Keratinocyte (primary cell): ENCODE measurements at regions not wholly inside any gene's neighbourhood (a gene's known extent, or its start where the extent isn't known, plus 50 kb on each side); places are given as distances from the start of the nearest gene placed in this dataset.

ENCODE experiments used
- DNase-seq: peaks from one replicate; pipeline ENCODE4 v3.0.0-alpha.2; 2011; ENCODE audit warnings: low read depth, missing footprints, low spot score
- FAIRE-seq: peaks from 2 replicates; lab custom pipeline; 2011; peaks lifted over from hg19 to GRCh38; lab: Jason Lieb, UNC
- H2AFZ ChIP-seq: 2 replicates; pipeline ENCODE4 v1.6.0; 2012; ENCODE audit warnings: low read length, control low read depth, inconsistent platforms; ENCODE audit not compliant: control insufficient read depth
- H3K27ac ChIP-seq: 2 replicates; pipeline ENCODE4 v1.5.1; 2011; ENCODE audit warnings: low read length; ENCODE audit not compliant: control insufficient read depth, insufficient read depth
- H3K27me3 ChIP-seq: 3 replicates; pipeline ENCODE4 v1.6.0; 2011; ENCODE audit warnings: low read length; ENCODE audit not compliant: control insufficient read depth, insufficient read depth; ENCODE audit errors: extremely low read depth
- H3K36me3 ChIP-seq, 2 experiments: 2 replicates in 1 of 2; 3 replicates in 1 of 2; pipeline ENCODE4 v1.5.1; 2011; ENCODE audit warnings: low read length in 2 of 2, mild to moderate bottlenecking in 1 of 2; ENCODE audit not compliant: control insufficient read depth in 2 of 2, insufficient read depth in 2 of 2; ENCODE audit errors: extremely low read depth in 1 of 2
- H3K4me1 ChIP-seq: 3 replicates; pipeline ENCODE4 v1.5.1; 2011; ENCODE audit warnings: low read length; ENCODE audit not compliant: control insufficient read depth, insufficient read depth; ENCODE audit errors: extremely low read depth
- H3K4me2 ChIP-seq: 3 replicates; pipeline ENCODE4 v1.6.0; 2011; ENCODE audit warnings: low read depth, low read length; ENCODE audit not compliant: control insufficient read depth, insufficient read depth; ENCODE audit errors: extremely low read depth
- H3K4me3 ChIP-seq, 3 experiments: fragments of 200-600 bp in 1 of 3; sonication (generic) in 1 of 3; 2 replicates in 2 of 3; 3 replicates in 1 of 3; pipeline ENCODE4 v1.5.1; 2011 to 2016; ENCODE audit warnings: low read length in 3 of 3, mild to moderate bottlenecking in 3 of 3, control low read depth in 2 of 3, inconsistent platforms in 1 of 3, low read depth in 1 of 3, mixed read lengths in 1 of 3, mixed run types in 1 of 3, moderate library complexity in 1 of 3; ENCODE audit not compliant: control insufficient read depth in 2 of 3, insufficient read depth in 2 of 3; ENCODE audit errors: extremely low read depth in 1 of 3
- H3K79me2 ChIP-seq: 2 replicates; pipeline ENCODE4 v1.6.0; 2012; ENCODE audit warnings: low read length; ENCODE audit not compliant: control insufficient read depth, insufficient read depth
- H3K9ac ChIP-seq: 3 replicates; pipeline ENCODE4 v1.6.0; 2011; ENCODE audit warnings: low read length; ENCODE audit not compliant: control insufficient read depth, insufficient read depth; ENCODE audit errors: extremely low read depth
- H3K9me1 ChIP-seq: 3 replicates; pipeline ENCODE4 v1.6.0; 2011; ENCODE audit warnings: low read length; ENCODE audit not compliant: control insufficient read depth, insufficient read depth; ENCODE audit errors: extremely low read depth
- H3K9me3 ChIP-seq: 2 replicates; pipeline ENCODE4 v1.5.1; 2012; ENCODE audit warnings: low read depth, low read length; ENCODE audit not compliant: control insufficient read depth
- H4K20me1 ChIP-seq: 3 replicates; pipeline ENCODE4 v1.6.0; 2011; ENCODE audit warnings: low read length; ENCODE audit not compliant: control insufficient read depth, insufficient read depth; ENCODE audit errors: extremely low read depth
- EZH2 ChIP-seq: IDR thresholded peaks from one replicate; pipeline ENCODE4 v1.6.1; 2012; ENCODE audit warnings: inconsistent platforms, mild to moderate bottlenecking, low read length, moderate library complexity
- dilution Hi-C: fragments of 300-500 bp; cut with MboI; formaldehyde crosslinking; loops from one replicate; pipeline ENCODE4 v1.7.0; 2020; ENCODE audit warnings: low sequenced_read_pairs; ENCODE audit not compliant: extremely low pct_ligation_motif_present
- TF ChIP-seq, protein P1 (sequence below), 3 experiments: IDR thresholded peaks in 1 of 3; conservative IDR thresholded peaks in 1 of 3; optimal IDR thresholded peaks in 1 of 3; 2 replicates in 2 of 3; 3 replicates in 1 of 3; pipeline versions ENCODE3 to v1.5.1; 2011; ENCODE audit warnings: low read length in 3 of 3, mild to moderate bottlenecking in 3 of 3, moderate library complexity in 2 of 3, control low read depth in 1 of 3, inconsistent platforms in 1 of 3; ENCODE audit not compliant: insufficient read depth in 2 of 3; ENCODE audit errors: extremely low read depth in 1 of 3

DNA sequence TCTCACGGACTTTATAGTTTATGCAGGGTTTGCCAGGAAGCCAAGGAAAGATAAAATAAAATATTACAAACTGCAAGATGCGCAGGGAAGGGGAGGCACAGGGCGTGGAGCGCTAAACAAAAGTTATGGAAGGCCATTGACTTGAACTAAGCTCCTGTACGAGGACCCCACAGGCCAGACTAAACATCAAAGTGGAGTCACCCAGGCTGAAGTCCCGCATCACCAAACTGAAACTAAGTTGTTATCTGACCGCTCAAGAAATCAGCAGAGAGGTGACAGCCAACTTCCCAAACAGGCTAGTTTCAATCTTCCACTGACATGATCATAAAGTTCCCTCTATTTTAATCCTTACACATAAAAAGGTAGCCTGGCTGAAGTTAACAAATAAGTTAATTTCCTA lies 90.5 kb upstream of the YWHAQ start:
- no peak overlapping the region for H2AFZ ChIP-seq
- no peaks in the 10 kb centered on the region for H3K79me2 ChIP-seq
- H3K9me3 ChIP-seq: no peaks in the 10 kb centered on the region
- no peaks in the 10 kb centered on the region for H3K27me3 ChIP-seq
- dilution Hi-C loops: no loop called here
- no peak overlapping the region for H3K4me2 ChIP-seq
- H3K27ac ChIP-seq: no peak overlapping the region
- no peaks in the 10 kb centered on the region for H3K36me3 ChIP-seq
- no peak for TF ChIP-seq EZH2
- TF ChIP-seq, protein P1, sequence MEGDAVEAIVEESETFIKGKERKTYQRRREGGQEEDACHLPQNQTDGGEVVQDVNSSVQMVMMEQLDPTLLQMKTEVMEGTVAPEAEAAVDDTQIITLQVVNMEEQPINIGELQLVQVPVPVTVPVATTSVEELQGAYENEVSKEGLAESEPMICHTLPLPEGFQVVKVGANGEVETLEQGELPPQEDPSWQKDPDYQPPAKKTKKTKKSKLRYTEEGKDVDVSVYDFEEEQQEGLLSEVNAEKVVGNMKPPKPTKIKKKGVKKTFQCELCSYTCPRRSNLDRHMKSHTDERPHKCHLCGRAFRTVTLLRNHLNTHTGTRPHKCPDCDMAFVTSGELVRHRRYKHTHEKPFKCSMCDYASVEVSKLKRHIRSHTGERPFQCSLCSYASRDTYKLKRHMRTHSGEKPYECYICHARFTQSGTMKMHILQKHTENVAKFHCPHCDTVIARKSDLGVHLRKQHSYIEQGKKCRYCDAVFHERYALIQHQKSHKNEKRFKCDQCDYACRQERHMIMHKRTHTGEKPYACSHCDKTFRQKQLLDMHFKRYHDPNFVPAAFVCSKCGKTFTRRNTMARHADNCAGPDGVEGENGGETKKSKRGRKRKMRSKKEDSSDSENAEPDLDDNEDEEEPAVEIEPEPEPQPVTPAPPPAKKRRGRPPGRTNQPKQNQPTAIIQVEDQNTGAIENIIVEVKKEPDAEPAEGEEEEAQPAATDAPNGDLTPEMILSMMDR (optimal IDR thresholded peaks at IDR 0.05 in 1 of 3, IDR thresholded peaks at IDR 0.05 in 1 of 3, conservative IDR thresholded peaks at IDR 0.05 in 1 of 3; ENCODE audit: extremely low read depth in 1 of 3, insufficient read depth in 2 of 3, low read length in 3 of 3): no peak
- no peaks in the 10 kb centered on the region for H3K9me1 ChIP-seq
- no peaks in the 10 kb centered on the region for H3K4me1 ChIP-seq
- DNase-seq (no peak), FAIRE-seq (no peak)
- H4K20me1 ChIP-seq: no peaks in the 10 kb centered on the region
- no peak overlapping the region for H3K4me3 ChIP-seq
- no peak overlapping the region for H3K9ac ChIP-seq

GRCh38 chr2:9722451-9722850 lies 91.7 kb upstream of the YWHAQ start:
- no peak overlapping the region for H2AFZ ChIP-seq
- no peaks in the 10 kb centered on the region for H3K9me3 ChIP-seq
- TF ChIP-seq, protein P1 (optimal IDR thresholded peaks at IDR 0.05 in 1 of 3, IDR thresholded peaks at IDR 0.05 in 1 of 3, conservative IDR thresholded peaks at IDR 0.05 in 1 of 3; ENCODE audit: extremely low read depth in 1 of 3, insufficient read depth in 2 of 3, low read length in 3 of 3): no peak
- TF ChIP-seq EZH2: no peak
- no peaks in the 10 kb centered on the region for H3K9me1 ChIP-seq
- DNase-seq: no peak
- H3K4me2 ChIP-seq: no peak overlapping the region
- no peak overlapping the region for H3K27ac ChIP-seq
- H3K27me3 ChIP-seq: no peaks in the 10 kb centered on the region
- no peak for FAIRE-seq
- no peaks in the 10 kb centered on the region for H3K4me1 ChIP-seq
- no peaks in the 10 kb centered on the region for H3K36me3 ChIP-seq
- H3K79me2 ChIP-seq: no peaks in the 10 kb centered on the region
- H3K9ac ChIP-seq: no peak overlapping the region
- dilution Hi-C loops: no loop called here
- H4K20me1 ChIP-seq: no peaks in the 10 kb centered on the region
- H3K4me3 ChIP-seq: no peak overlapping the region
